HCT116 (cell line): ENCODE measurements at regions not wholly inside any gene's neighbourhood (a gene's known extent, or its start where the extent isn't known, plus 50 kb on each side); places are given as distances from the start of the nearest gene placed in this dataset.

ENCODE experiments used
- ATF3 ChIP-seq: IDR thresholded peaks from 2 replicates; pipeline ENCODE4 v1.6.1; 2012
- CBX3 ChIP-seq: IDR thresholded peaks from 2 replicates; pipeline ENCODE4 v1.6.1; 2012; ENCODE audit warnings: low read depth
- CEBPB ChIP-seq: IDR thresholded peaks from 2 replicates; pipeline ENCODE4 v1.6.1; 2012; ENCODE audit warnings: low read depth
- CTCF ChIP-seq, 3 experiments: fragments of 200-600 bp in 1 of 3; sonication (generic) in 1 of 3; IDR thresholded peaks in 2 of 3; conservative IDR thresholded peaks in 1 of 3; 2 replicates each; pipeline ENCODE4 v1.5.1; 2012 to 2017; ENCODE audit warnings: low read depth in 2 of 3, low read length in 2 of 3, antibody characterized with exemption in 1 of 3, borderline replicate concordance in 1 of 3, control low read depth in 1 of 3, mild to moderate bottlenecking in 1 of 3, mixed read lengths in 1 of 3, mixed run types in 1 of 3, moderate library complexity in 1 of 3; ENCODE audit not compliant: insufficient read depth in 1 of 3
- EGR1 ChIP-seq: IDR thresholded peaks from 2 replicates; pipeline ENCODE4 v1.6.1; 2012; ENCODE audit warnings: low read depth
- EZH2 ChIP-seq: fragments of 200-600 bp; sonication (generic); IDR thresholded peaks from 2 replicates; pipeline ENCODE4 v1.6.1; 2017; ENCODE audit warnings: antibody characterized with exemption, mixed run types
- EZH2phosphoT487 ChIP-seq: fragments of 200-600 bp; IDR thresholded peaks from 2 replicates; pipeline ENCODE4 v1.6.1; 2018; ENCODE audit warnings: antibody characterized with exemption, borderline replicate concordance
- JUND ChIP-seq: IDR thresholded peaks from 2 replicates; pipeline ENCODE4 v1.6.1; 2012
- POLR2A ChIP-seq: IDR thresholded peaks from 2 replicates; pipeline ENCODE4 v1.7.0; 2011; ENCODE audit warnings: borderline replicate concordance; ENCODE audit not compliant: insufficient read depth, insufficient read length; ENCODE audit errors: extremely low read depth
- POLR2AphosphoS5 ChIP-seq: IDR thresholded peaks from 2 replicates; pipeline ENCODE4 v1.6.1; 2011; ENCODE audit warnings: mild to moderate bottlenecking, low read depth, low read length, moderate library complexity
- RAD21 ChIP-seq: IDR thresholded peaks from 2 replicates; pipeline ENCODE4 v1.6.1; 2012; ENCODE audit warnings: low read depth, mild to moderate bottlenecking
- REST ChIP-seq: IDR thresholded peaks from 2 replicates; pipeline ENCODE4 v1.6.1; 2012; ENCODE audit warnings: low read depth
- SIN3A ChIP-seq: IDR thresholded peaks from 2 replicates; pipeline ENCODE4 v1.6.1; 2012; ENCODE audit warnings: low read depth
- YY1 ChIP-seq: IDR thresholded peaks from 2 replicates; pipeline ENCODE4 v1.6.1; 2011; ENCODE audit warnings: low read length, low read depth, moderate library complexity, mild to moderate bottlenecking; ENCODE audit not compliant: insufficient replicate concordance; ENCODE audit errors: extremely low read depth

GRCh38 chr5:174922955-174923354 is 198.6 kb downstream of the MSX2 start:
- TF ChIP-seq POLR2AphosphoS5 (no peak), YY1 (no peak), CBX3 (no peak), POLR2A (no peak), REST (no peak), CTCF (IDR thresholded peaks at IDR 0.05 in 2 of 3, conservative IDR thresholded peaks at IDR 0.05 in 1 of 3; ENCODE audit: borderline replicate concordance in 1 of 3, insufficient read depth in 1 of 3, low read depth in 2 of 3, low read length in 2 of 3) (no peak), SIN3A (no peak), RAD21 (no peak), EZH2 (no peak), EGR1 (no peak), JUND (no peak), EZH2phosphoT487 (no peak), CEBPB (no peak), ATF3 (no peak)
